ENCODE measurements at regions not wholly inside any gene's neighbourhood (a gene's known extent, or its start where the extent isn't known, plus 50 kb on each side); places are given as distances from the start of the nearest gene placed in this dataset.

GRCh38 chr10:108336836-108337235, 1172.3 kb upstream of the SORCS1 start:
- TF ChIP-seq POLR2AphosphoS5 (IDR thresholded peaks at IDR 0.05) (no peak), CTCF (IDR thresholded peaks at IDR 0.05 in 8 of 11, conservative IDR thresholded peaks at IDR 0.05 in 3 of 11) (no peak), POLR2A (IDR thresholded peaks at IDR 0.05) (no peak)

Data from spleen (tissue), 7 donors.